ACC112 (cell line): ENCODE measurements at regions not wholly inside any gene's neighbourhood (a gene's known extent, or its start where the extent isn't known, plus 50 kb on each side); places are given as distances from the start of the nearest gene placed in this dataset.
"Not testable (repeated sequence)": the region's sequence is repeated elsewhere in the genome, so short reads cannot be mapped to it uniquely, and the experiment has no call there.

Source experiments
- H2AFZ ChIP-seq: fragments of 200-600 bp; sonication (generic); one replicate; pipeline ENCODE4 v1.6.0; 2017; ENCODE audit warnings: antibody characterized with exemption, low read length; ENCODE audit not compliant: unreplicated experiment
- H3K27ac ChIP-seq: fragments of 200-600 bp; sonication (generic); 2 replicates; pipeline ENCODE4 v1.5.1; 2014; ENCODE audit warnings: low read depth, mild to moderate bottlenecking, antibody characterized with exemption, low read length, moderate library complexity
- H3K27me3 ChIP-seq: fragments of 200-600 bp; sonication (generic); 2 replicates; pipeline ENCODE4 v1.6.1; 2014; ENCODE audit warnings: mild to moderate bottlenecking, antibody characterized with exemption, low read length, moderate library complexity, mixed read lengths; ENCODE audit not compliant: insufficient read depth
- H3K36me3 ChIP-seq: fragments of 200-600 bp; sonication (generic); 2 replicates; pipeline ENCODE4 v1.6.1; 2016; ENCODE audit warnings: mild to moderate bottlenecking, antibody characterized with exemption, low read length, moderate library complexity, mixed read lengths; ENCODE audit not compliant: insufficient read depth
- H3K4me1 ChIP-seq: fragments of 200-600 bp; sonication (generic); one replicate; pipeline ENCODE4 v1.6.1; 2016; ENCODE audit warnings: low read length, mixed read lengths; ENCODE audit not compliant: insufficient read depth, unreplicated experiment, control insufficient read depth
- H3K4me3 ChIP-seq: fragments of 200-600 bp; sonication (generic); 2 replicates; pipeline ENCODE4 v1.5.1; 2014; ENCODE audit warnings: mild to moderate bottlenecking, low read depth, low read length
- H3K79me2 ChIP-seq: fragments of 200-600 bp; sonication (generic); one replicate; pipeline ENCODE4 v1.6.0; 2016; ENCODE audit warnings: low read length; ENCODE audit not compliant: control insufficient read depth, unreplicated experiment, insufficient read depth

DNA sequence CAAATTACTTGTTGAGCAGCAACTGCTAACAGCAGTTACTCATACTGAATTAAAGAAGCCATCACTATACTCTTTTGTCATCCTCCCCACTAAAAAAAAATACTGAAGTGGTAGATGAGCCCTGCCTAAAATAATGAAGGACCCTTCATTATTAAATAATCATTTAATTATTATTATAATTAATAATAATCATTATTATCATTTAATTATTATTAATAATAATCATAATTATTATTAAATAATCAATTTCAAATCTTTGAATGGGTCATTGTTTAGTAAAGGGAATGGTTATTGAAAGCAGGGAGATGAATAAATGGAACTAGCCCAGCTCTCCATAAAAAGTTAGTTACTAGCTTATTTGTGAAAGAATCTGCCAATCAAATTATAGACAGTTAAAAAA is 396.4 kb downstream of the NFIB start:
- H3K79me2 ChIP-seq: no peaks in the 10 kb centered on the region
- H3K27me3 ChIP-seq: no peaks in the 10 kb centered on the region
- H2AFZ ChIP-seq: no peak overlapping the region
- H3K36me3 ChIP-seq: no peaks in the 10 kb centered on the region
- no peaks in the 10 kb centered on the region for H3K4me1 ChIP-seq
- no peak overlapping the region for H3K4me3 ChIP-seq
- H3K27ac ChIP-seq: no peak overlapping the region

GRCh38 chr9:13915591-13916301 is 398.2 kb downstream of the NFIB start:
- Histone ChIP-seq H2AFZ (no peak overlapping the region), H3K36me3 (no peaks in the 10 kb centered on the region), H3K4me3 (no peak overlapping the region), H3K79me2 (no peaks in the 10 kb centered on the region), H3K27me3 (no peaks in the 10 kb centered on the region), H3K4me1 (no peaks in the 10 kb centered on the region), H3K27ac (no peak overlapping the region)

DNA sequence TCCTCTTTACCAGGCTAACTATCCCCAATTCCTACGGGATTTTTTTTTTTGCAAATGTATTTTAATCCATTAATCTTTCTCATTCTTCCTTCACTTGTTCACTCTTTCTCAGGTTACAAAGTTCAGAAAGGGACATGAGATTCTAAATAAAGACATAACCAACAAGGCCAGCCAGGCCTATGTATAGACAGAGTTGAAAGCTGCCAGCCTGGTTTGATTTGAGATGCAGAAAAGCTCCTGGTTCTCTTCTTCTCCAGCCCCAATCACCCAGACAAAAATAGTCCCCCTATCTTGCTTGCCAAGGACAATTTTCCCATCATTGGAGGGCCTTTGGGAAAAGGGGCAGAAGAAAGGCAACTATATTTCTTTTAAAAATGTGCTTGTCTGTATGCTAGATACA is 398.8 kb downstream of the NFIB start:
- no peak overlapping the region for H2AFZ ChIP-seq

DNA sequence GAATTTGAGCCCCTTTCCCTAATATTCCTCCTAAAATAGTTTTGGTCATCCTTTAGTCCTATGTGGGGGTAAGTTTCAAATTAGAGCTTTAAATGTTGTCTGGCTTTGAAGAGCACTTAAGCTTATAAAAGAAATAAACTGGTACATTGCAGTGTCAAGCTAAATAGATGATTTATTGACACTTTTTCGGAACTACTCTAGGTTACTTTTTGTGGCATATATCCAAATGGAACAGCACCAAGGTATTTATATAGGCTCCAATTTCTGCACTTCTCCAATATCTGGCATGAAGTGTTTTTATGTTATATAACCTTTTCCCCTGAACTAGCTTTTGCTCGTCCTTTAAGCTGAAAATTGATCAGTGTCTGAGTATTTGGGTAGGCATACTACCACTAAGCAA is 402.5 kb downstream of the NFIB start:
- H3K27ac ChIP-seq: no peak overlapping the region
- H3K79me2 ChIP-seq: no peaks in the 10 kb centered on the region
- no peaks in the 10 kb centered on the region for H3K36me3 ChIP-seq
- no peaks in the 10 kb centered on the region for H3K27me3 ChIP-seq
- H3K4me1 ChIP-seq: no peaks in the 10 kb centered on the region
- H2AFZ ChIP-seq: no peak overlapping the region
- H3K4me3 ChIP-seq: no peak overlapping the region

More for the DNA sequence above, 398.8 kb downstream of the NFIB start:
- Histone ChIP-seq H3K36me3 (no peaks in the 10 kb centered on the region), H3K27ac (no peak overlapping the region), H3K27me3 (no peaks in the 10 kb centered on the region), H3K4me3 (no peak overlapping the region), H3K79me2 (no peaks in the 10 kb centered on the region), H3K4me1 (no peaks in the 10 kb centered on the region)

- H3K27me3 ChIP-seq, H3K79me2 ChIP-seq, H3K4me1 ChIP-seq, H3K4me3 ChIP-seq, H3K27ac ChIP-seq, H3K36me3 ChIP-seq, H2AFZ ChIP-seq: not testable (repeated sequence)
These were observed 406.1 kb downstream of the NFIB start for GRCh38 chr9:13907842-13908241.

DNA sequence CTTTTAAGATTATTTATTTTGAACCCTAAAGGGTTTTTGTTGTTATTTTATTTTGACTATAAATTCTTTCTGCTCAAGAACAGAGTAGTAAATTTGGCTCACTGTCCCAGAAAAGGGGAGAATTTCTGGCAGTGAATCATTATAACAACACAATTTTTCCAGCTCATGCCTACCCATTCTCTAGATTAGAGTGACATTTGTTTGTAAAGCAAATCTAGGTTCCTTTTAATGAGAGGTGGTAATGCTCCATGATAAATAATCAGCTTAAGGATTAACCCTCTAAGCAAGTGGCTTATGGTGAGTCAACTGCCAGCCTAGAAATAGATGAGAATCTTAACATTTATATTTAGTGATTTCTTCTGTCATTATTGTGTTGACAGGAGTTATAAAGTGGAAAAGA is 409.2 kb downstream of the NFIB start:
- H3K27me3 ChIP-seq: no peaks in the 10 kb centered on the region
- no peak overlapping the region for H3K27ac ChIP-seq
- no peaks in the 10 kb centered on the region for H3K79me2 ChIP-seq
- H3K4me3 ChIP-seq: no peak overlapping the region
- H3K36me3 ChIP-seq: 0 out of 2 replicates have a peak, but pooled peaks cover 4% of the 10 kb centered on the region
- no peak overlapping the region for H2AFZ ChIP-seq
- no peaks in the 10 kb centered on the region for H3K4me1 ChIP-seq

DNA sequence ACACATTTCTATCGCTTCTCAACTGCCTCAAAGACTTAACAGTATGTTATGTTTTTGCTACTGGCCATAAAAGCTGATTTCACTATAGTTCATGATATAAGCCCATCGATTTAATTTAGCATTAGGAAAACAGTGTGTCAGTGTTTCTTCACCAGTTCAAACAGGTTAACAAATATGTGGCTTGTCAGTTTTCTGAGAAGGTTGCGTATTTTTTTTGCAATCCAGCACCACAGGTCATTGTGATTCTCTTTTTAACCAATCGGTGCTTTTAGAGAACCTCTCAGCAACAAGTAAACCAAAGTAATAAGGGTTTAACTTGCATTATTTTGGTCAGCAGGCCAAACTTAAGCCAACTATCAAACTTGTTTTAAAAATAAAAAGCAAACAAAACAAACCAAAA is 409.6 kb downstream of the NFIB start:
- no peak overlapping the region for H3K4me3 ChIP-seq
- H3K27me3 ChIP-seq: no peaks in the 10 kb centered on the region
- no peak overlapping the region for H2AFZ ChIP-seq
- H3K36me3 ChIP-seq: 0 out of 2 replicates have a peak, but pooled peaks cover 4% of the 10 kb centered on the region
- H3K27ac ChIP-seq: no peak overlapping the region
- no peaks in the 10 kb centered on the region for H3K4me1 ChIP-seq
- H3K79me2 ChIP-seq: no peaks in the 10 kb centered on the region

GRCh38 chr9:13902286-13903066 is 411.5 kb downstream of the NFIB start:
- no peak overlapping the region for H2AFZ ChIP-seq
- H3K27ac ChIP-seq: no peak overlapping the region
- H3K27me3 ChIP-seq: no peaks in the 10 kb centered on the region
- H3K79me2 ChIP-seq: no peaks in the 10 kb centered on the region
- H3K36me3 ChIP-seq: 0 out of 2 replicates have a peak, but pooled peaks cover 4% of the 10 kb centered on the region
- no peaks in the 10 kb centered on the region for H3K4me1 ChIP-seq
- no peak overlapping the region for H3K4me3 ChIP-seq

- Histone ChIP-seq H3K27ac (no peak overlapping the region), H2AFZ (no peak overlapping the region), H3K79me2 (no peaks in the 10 kb centered on the region), H3K4me1 (no peaks in the 10 kb centered on the region), H3K4me3 (no peak overlapping the region), H3K36me3 (0 out of 2 replicates have a peak, but pooled peaks cover 2% of the 10 kb centered on the region), H3K27me3 (no peaks in the 10 kb centered on the region)
These were observed 412.8 kb downstream of the NFIB start for GRCh38 chr9:13901176-13901575.

DNA sequence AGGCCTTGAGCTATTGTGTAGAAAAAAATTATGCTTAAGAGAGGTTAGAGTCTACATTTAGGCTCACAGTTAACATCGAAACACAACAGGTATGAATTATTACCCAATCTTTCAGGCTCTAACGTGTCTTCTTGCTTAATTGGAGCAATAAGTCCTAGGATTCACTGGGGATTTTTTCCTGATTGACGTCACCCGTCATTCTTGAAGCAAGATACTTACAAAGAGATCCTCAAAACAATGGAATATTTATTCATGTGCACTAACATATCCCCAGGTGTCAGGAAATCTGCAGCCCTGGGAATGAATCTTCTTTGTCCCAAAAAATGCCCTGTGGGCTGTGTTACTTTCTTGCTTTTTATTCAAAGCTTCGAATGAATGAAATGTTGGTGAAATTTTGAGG is 413.5 kb downstream of the NFIB start:
- Histone ChIP-seq H3K4me3 (no peak overlapping the region), H3K27ac (no peak overlapping the region), H2AFZ (no peak overlapping the region), H3K4me1 (no peaks in the 10 kb centered on the region), H3K36me3 (no peaks in the 10 kb centered on the region), H3K27me3 (no peaks in the 10 kb centered on the region), H3K79me2 (no peaks in the 10 kb centered on the region)

GRCh38 chr9:13899924-13900323 is 414.0 kb downstream of the NFIB start:
- H3K79me2 ChIP-seq: no peaks in the 10 kb centered on the region
- no peak overlapping the region for H3K4me3 ChIP-seq
- no peaks in the 10 kb centered on the region for H3K27me3 ChIP-seq
- no peaks in the 10 kb centered on the region for H3K4me1 ChIP-seq
- no peak overlapping the region for H2AFZ ChIP-seq
- no peak overlapping the region for H3K27ac ChIP-seq
- H3K36me3 ChIP-seq: no peaks in the 10 kb centered on the region
